ENCODE measurements at regions not wholly inside any gene's neighbourhood (a gene's known extent, or its start where the extent isn't known, plus 50 kb on each side); places are given as distances from the start of the nearest gene placed in this dataset.

- Histone ChIP-seq H3K27ac (replicated peaks) (no peak overlapping the region), H3K27me3 (ENCODE audit: insufficient read depth, poor library complexity, severe bottlenecking) (peaks cover 3% of the 10 kb centered on the region), H3K4me3 (replicated peaks; ENCODE audit: insufficient read depth, low read length) (no peak overlapping the region)
- no peak for TF ChIP-seq CTCF (IDR thresholded peaks at IDR 0.05; ENCODE audit: insufficient read depth, low read length)
- TF ChIP-seq SPI1 (IDR thresholded peaks at IDR 0.05; ENCODE audit: borderline replicate concordance, low read depth), result no peak
- no peak for TF ChIP-seq GABPA (IDR thresholded peaks at IDR 0.05; ENCODE audit: low read depth)
- TF ChIP-seq POLR2AphosphoS5 (IDR thresholded peaks at IDR 0.05; ENCODE audit: low read depth), result no peak
- DNase-seq (ENCODE audit: low read depth in 1 of 2, low spot score in 1 of 2), result no peak
These were observed 162.8 kb downstream of the OSR1 start for GRCh38 chr2:19195661-19196060.

- DNase-seq (ENCODE audit: low read depth in 1 of 2, low spot score in 1 of 2), result no peak
- Histone ChIP-seq H3K27me3 (ENCODE audit: insufficient read depth, poor library complexity, severe bottlenecking) (peaks cover 3% of the 10 kb centered on the region), H3K27ac (replicated peaks) (no peak overlapping the region), H3K4me3 (replicated peaks; ENCODE audit: insufficient read depth, low read length) (no peak overlapping the region)
- TF ChIP-seq POLR2AphosphoS5 (IDR thresholded peaks at IDR 0.05; ENCODE audit: low read depth) (no peak), GABPA (IDR thresholded peaks at IDR 0.05; ENCODE audit: low read depth) (no peak), CTCF (IDR thresholded peaks at IDR 0.05; ENCODE audit: insufficient read depth, low read length) (no peak), SPI1 (IDR thresholded peaks at IDR 0.05; ENCODE audit: borderline replicate concordance, low read depth) (no peak), REST (IDR thresholded peaks at IDR 0.05; ENCODE audit: insufficient replicate concordance, low read depth) (no peak)
These were observed 169.0 kb downstream of the OSR1 start for GRCh38 chr2:19189391-19189790.

GRCh38 chr2:19187323-19188020, 171.0 kb downstream of the OSR1 start:
- DNase-seq (ENCODE audit: low read depth in 1 of 2, low spot score in 1 of 2), result no peak
- H3K27ac ChIP-seq (replicated peaks), result no peak overlapping the region
- H3K27me3 ChIP-seq (ENCODE audit: insufficient read depth, poor library complexity, severe bottlenecking), result no peaks in the 10 kb centered on the region
- no peak for TF ChIP-seq SPI1 (IDR thresholded peaks at IDR 0.05; ENCODE audit: borderline replicate concordance, low read depth)
- TF ChIP-seq REST (IDR thresholded peaks at IDR 0.05; ENCODE audit: insufficient replicate concordance, low read depth), result no peak
- TF ChIP-seq POLR2AphosphoS5 (IDR thresholded peaks at IDR 0.05; ENCODE audit: low read depth), result no peak
- TF ChIP-seq GABPA (IDR thresholded peaks at IDR 0.05; ENCODE audit: low read depth), result no peak
- no peak for TF ChIP-seq CTCF (IDR thresholded peaks at IDR 0.05; ENCODE audit: insufficient read depth, low read length)
- H3K4me3 ChIP-seq (replicated peaks; ENCODE audit: insufficient read depth, low read length), result no peak overlapping the region

GRCh38 chr2:19185086-19185485, 173.3 kb downstream of the OSR1 start:
- no peak for DNase-seq (ENCODE audit: low read depth in 1 of 2, low spot score in 1 of 2)

More at GRCh38 chr2:19185086-19185485, 173.3 kb downstream of the OSR1 start:
- no peak overlapping the region for H3K4me3 ChIP-seq (replicated peaks; ENCODE audit: insufficient read depth, low read length)
- H3K27me3 ChIP-seq (ENCODE audit: insufficient read depth, poor library complexity, severe bottlenecking), result no peaks in the 10 kb centered on the region
- no peak overlapping the region for H3K27ac ChIP-seq (replicated peaks)
- TF ChIP-seq POLR2AphosphoS5 (IDR thresholded peaks at IDR 0.05; ENCODE audit: low read depth), result no peak
- TF ChIP-seq SPI1 (IDR thresholded peaks at IDR 0.05; ENCODE audit: borderline replicate concordance, low read depth), result no peak
- no peak for TF ChIP-seq REST (IDR thresholded peaks at IDR 0.05; ENCODE audit: insufficient replicate concordance, low read depth)
- no peak for TF ChIP-seq CTCF (IDR thresholded peaks at IDR 0.05; ENCODE audit: insufficient read depth, low read length)
- no peak for TF ChIP-seq GABPA (IDR thresholded peaks at IDR 0.05; ENCODE audit: low read depth)
